ENCODE measurements at regions not wholly inside any gene's neighbourhood (a gene's known extent, or its start where the extent isn't known, plus 50 kb on each side); places are given as distances from the start of the nearest gene placed in this dataset.

DNA sequence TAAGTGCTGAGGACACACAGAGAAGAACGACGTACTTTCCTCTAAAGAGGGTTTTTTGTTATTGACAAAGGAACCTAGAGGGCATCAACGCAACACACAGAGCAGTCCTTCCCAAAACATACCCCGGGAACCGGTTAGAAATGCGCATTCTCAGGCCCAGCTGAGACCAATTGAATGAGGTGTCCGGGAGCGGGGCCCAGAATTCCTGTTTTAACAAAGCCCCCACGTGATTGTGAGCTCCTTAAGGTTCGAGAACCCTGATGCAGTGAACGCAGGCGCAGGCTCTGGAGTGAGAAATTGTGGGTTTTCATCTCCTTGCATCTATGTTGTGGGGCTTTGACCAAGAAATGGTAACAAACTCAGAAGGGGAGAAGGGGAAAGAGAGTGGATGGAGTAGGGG is 51.0 kb upstream of the TBX3 start:
- in situ Hi-C loops (cut with MboI; ENCODE audit: low pct_unique_long_range_greater_than_20kb, low sequenced_read_pairs, unreplicated experiment): no loop called here
- TF ChIP-seq, protein P1, sequence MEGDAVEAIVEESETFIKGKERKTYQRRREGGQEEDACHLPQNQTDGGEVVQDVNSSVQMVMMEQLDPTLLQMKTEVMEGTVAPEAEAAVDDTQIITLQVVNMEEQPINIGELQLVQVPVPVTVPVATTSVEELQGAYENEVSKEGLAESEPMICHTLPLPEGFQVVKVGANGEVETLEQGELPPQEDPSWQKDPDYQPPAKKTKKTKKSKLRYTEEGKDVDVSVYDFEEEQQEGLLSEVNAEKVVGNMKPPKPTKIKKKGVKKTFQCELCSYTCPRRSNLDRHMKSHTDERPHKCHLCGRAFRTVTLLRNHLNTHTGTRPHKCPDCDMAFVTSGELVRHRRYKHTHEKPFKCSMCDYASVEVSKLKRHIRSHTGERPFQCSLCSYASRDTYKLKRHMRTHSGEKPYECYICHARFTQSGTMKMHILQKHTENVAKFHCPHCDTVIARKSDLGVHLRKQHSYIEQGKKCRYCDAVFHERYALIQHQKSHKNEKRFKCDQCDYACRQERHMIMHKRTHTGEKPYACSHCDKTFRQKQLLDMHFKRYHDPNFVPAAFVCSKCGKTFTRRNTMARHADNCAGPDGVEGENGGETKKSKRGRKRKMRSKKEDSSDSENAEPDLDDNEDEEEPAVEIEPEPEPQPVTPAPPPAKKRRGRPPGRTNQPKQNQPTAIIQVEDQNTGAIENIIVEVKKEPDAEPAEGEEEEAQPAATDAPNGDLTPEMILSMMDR (IDR thresholded peaks at IDR 0.05; ENCODE audit: extremely low read depth, insufficient read depth, missing control alignments): no peak
- no peak for DNase-seq (ENCODE audit: low spot score)

DNA sequence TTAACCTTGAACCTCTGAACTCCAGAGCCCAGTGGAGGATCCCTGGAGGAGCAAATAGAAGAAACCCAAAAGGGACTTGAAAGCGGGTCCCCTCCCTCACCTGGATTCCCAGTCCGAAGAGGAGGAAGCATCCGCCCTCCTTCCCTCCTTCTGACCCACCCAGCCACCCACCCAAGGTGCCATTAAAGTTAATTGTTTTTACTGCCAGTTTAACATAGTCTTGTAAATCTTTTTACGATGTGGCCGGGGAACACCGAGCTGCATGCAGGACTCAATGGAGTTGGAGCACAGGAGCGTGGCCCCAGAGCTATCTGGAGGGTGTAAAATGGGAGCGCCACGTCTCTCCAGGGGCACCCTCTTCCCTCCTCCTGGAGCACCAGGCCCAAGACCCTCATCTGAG is 49.9 kb upstream of the TBX3 start:
- DNase-seq (ENCODE audit: low spot score): no peak
- in situ Hi-C loops (cut with MboI; ENCODE audit: low pct_unique_long_range_greater_than_20kb, low sequenced_read_pairs, unreplicated experiment): no loop called here
- TF ChIP-seq, protein P1 (IDR thresholded peaks at IDR 0.05; ENCODE audit: extremely low read depth, insufficient read depth, missing control alignments): no peak

All from GM13977 (cell line).